NCI-H510A treated with DMSO at 0.1 percent for 48 hours (cell line): ENCODE measurements at regions not wholly inside any gene's neighbourhood (a gene's known extent, or its start where the extent isn't known, plus 50 kb on each side); places are given as distances from the start of the nearest gene placed in this dataset.
A peak's percentile ranks its signal among the peaks of the same experiment; 100 is the strongest.

Source experiments
- DNase-seq: peaks from one replicate; lab custom pipeline; 2025; lab: John Stamatoyannopoulos, UW

- DNase-seq = no peak
These were observed 133.8 kb upstream of the NUDT4 start for GRCh38 chr12:93243689-93244513.

- DNase-seq = no peak
These were observed 133.1 kb upstream of the NUDT4 start for GRCh38 chr12:93244514-93245077.

GRCh38 chr12:93245543-93245942, 132.2 kb upstream of the NUDT4 start:
- DNase-seq = no peak

- no peak for DNase-seq
These were observed 130.3 kb upstream of the NUDT4 start for GRCh38 chr12:93247313-93247991.

GRCh38 chr12:93252221-93252620, 125.5 kb upstream of the NUDT4 start:
- no peak for DNase-seq

- no peak for DNase-seq
These were observed 122.8 kb upstream of the NUDT4 start for GRCh38 chr12:93254911-93255310.

- DNase-seq = no peak
These were observed 121.3 kb upstream of the NUDT4 start for GRCh38 chr12:93256256-93256969.

GRCh38 chr12:93261505-93262094, 116.1 kb upstream of the NUDT4 start:
- no peak for DNase-seq

- no peak for DNase-seq
These were observed 104.7 kb upstream of the NUDT4 start for GRCh38 chr12:93272997-93273396.

GRCh38 chr12:93273834-93274564, 103.7 kb upstream of the NUDT4 start:
- DNase-seq = no peak

GRCh38 chr12:93274937-93275336, 102.8 kb upstream of the NUDT4 start:
- DNase-seq = no peak

GRCh38 chr12:93275589-93275988, 102.1 kb upstream of the NUDT4 start:
- DNase-seq = no peak

GRCh38 chr12:93279565-93280412, 97.9 kb upstream of the NUDT4 start:
- peak; percentile 53 for DNase-seq

GRCh38 chr12:93287149-93287548, 90.6 kb upstream of the NUDT4 start:
- no peak for DNase-seq

- no peak for DNase-seq
These were observed 89.1 kb upstream of the NUDT4 start for GRCh38 chr12:93288626-93289025.

GRCh38 chr12:93290391-93290790, 87.3 kb upstream of the NUDT4 start:
- DNase-seq = no peak

GRCh38 chr12:93292213-93292612, 85.5 kb upstream of the NUDT4 start:
- DNase-seq = no peak

- DNase-seq = no peak
These were observed 84.8 kb upstream of the NUDT4 start for GRCh38 chr12:93292731-93293566.

GRCh38 chr12:93297032-93297431, 80.7 kb upstream of the NUDT4 start:
- no peak for DNase-seq

GRCh38 chr12:93297536-93297935, 80.2 kb upstream of the NUDT4 start:
- DNase-seq = no peak
